ENCODE measurements at regions not wholly inside any gene's neighbourhood (a gene's known extent, or its start where the extent isn't known, plus 50 kb on each side); places are given as distances from the start of the nearest gene placed in this dataset.
"Not testable (repeated sequence)": the region's sequence is repeated elsewhere in the genome, so short reads cannot be mapped to it uniquely, and the experiment has no call there.

DNA sequence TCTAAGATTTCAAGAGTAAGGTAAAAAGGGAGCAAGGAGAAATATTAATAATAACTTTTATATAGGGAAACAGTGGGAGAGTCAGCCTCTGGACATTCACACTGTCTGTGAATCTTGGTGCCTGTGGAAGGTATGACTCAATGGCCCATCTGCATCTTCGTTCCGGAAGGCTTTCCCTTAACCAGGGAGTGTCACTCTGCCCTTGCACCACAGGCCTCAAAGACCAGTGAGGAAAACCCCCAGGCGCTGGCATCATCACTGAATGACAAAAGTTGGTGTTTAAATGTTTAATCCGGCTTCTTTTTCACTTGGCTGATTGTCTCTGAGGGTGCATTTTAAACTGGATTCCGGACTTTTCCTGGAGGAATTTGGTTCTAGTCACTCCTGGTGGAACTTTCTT, 522.4 kb upstream of the TLE4 start:
- no peak for DNase-seq

DNA sequence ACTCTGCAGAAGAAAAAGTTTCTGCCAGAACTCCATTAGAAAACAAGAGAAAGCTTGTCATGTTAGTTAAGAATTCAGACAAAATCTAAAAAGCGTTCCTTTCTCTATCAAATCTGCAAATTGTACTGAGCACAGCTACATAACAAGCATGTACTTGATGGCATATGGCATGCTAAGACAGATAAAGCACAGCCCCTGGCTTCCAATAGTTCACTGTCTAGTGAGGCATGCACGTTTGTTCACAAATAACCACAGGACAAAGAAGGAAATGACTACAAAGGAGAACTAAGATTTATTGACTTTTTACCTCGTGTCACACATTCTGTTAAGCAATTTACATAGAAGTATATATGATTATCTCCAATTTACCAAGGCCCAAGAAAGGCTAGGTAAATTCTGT, 518.2 kb upstream of the TLE4 start:
- no peak for DNase-seq

DNA sequence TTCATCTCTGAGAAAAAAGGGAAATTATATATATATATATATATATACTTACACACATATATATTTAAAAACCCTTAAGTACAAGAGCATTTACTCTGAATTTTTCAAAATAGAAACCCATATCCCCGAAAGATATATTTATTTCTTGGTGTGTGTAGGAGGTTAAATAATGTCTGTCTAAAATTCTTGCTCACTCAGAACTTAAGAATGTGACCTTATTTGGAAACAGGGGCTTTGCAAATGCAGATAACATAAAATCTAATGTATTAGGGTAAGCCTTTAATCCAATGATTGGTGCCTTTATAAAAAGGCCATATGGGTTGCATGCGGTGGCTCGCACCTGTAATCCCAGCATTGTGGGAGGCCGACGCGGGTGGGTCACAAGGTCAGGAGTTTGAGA, 517.3 kb upstream of the TLE4 start:
- DNase-seq = no peak

DNA sequence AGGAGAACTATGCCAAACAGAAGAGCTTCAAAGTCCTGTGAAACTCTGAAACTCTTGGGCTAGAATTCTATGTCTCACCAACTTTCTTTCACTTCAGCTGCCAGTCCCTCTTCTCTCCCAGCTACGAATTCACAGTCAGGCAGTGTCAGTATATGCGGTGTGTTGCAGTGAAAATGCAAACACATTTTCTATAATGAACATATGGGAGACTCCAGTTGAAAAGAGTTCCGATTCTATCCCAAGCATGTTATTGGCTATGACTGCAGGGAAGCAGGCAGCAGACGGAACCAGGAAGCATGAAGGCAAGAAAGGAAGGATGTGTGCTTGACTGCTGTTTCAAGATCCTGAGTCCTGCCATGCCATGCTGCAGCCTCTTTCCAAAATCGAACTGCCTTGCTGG, 515.7 kb upstream of the TLE4 start:
- DNase-seq = no peak

DNA sequence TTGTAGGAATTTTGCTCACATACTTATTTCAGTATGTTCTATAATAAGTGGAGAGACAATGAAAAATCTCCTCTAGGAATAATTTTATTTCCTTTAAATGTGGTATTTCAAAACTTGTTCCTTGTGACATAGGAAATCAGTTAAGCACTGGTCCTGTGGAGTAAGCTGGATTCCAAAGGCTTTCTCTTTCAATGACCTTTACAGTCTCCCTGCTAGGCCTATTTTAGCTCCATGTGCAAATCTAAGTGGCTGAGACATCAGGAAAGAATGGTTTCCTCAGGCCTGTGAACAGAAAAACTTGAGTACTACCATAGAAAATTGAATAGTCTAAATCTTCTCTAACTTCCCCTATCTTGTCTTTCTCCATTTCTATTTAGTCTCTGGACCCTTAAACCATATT, 514.2 kb upstream of the TLE4 start:
- no peak for DNase-seq

DNA sequence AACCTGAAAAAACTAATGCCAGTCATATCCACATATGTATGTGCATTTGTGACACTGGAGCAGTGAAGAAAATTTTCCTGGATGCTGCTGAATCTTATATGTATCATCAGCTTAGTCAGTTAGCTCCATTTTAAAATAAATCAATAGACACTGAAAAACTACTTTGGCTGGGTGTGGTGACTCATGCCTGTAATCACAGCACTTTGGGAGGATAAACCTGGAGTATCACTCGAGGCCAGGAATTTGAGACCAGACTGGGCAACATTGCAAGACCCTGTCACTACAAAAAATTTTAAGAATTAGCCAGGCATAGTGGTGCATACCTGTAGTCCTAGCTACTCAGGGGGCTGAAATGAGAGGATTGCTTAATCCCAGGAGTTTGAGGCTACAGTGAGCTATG, 511.0 kb upstream of the TLE4 start:
- no peak for DNase-seq

DNA sequence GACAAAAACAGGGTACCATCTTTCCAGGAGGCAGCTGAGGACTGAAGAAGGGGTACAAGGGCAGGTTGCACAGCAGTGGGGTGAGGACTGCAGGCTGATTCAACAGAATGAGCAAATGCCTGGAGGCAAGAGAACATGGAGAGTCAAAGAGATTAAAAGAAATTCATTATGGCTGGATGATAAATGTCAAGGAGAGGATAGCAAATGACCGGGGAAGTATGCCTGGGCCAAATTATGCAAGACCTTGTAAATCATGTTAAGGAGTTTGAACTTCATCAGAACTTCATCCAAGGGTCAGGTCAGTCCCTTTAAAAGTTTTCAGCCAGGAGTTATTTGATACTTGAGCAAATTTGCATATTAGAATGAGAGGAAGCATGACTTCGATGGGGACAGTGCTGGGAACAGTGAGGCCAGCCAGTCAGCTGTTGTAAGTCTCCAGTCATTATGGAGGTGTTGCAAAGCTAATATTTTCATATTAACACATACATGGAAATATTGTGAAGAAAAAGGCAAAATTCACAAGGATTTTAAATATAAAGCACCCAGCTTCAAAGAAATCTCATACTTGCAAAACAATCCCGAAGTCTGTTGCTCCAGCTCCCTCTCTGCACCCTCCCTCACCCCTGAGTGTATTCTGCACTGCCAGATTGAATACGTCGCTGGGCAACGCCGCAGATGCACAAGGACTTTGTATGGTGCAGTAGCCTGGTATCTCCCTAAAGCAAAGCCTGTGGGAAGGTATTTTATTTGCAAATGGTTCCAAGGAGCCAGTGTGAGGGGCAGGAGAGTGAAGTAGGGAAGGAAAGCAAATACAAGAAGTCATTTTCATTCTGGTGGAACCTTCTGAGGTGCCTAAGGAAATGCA, 509.8 kb upstream of the TLE4 start:
- DNase-seq = no peak

DNA sequence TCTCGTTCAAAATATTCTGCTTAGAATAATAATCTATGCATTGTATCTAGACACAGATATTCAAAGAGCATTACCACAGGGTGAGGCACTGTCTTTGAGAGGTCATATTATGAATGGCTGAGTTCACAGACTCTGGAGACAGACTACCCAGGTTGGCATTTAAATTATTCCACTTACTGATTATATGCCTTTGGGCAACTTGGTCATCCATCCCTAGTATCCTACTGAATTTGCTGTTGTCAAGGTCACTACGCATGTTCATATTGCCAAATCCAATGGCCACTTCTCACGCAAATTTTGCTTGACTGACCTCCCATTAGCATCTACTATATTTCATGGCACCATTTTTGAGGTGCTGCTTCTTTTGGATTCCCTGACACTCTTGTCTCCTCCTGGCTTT, 498.6 kb upstream of the TLE4 start:
- DNase-seq = no peak

DNA sequence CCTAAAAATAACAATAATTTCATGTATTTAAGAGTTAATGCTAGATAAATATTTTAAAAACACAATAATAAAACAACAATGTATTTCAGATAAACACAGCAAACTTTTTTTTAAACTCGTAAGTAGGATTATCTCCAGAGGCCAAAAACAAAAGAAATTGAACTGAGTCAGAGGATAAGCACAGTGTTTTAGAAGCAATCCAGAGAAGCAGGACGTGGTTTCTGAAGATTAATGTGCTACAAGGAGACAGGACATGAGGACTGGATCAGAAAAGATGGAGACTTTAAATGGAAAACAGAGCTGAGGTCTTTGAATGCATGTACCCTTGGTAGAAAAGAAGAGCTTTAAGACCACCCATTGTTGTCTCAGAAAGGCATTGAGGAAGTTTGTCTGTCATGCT, 491.2 kb upstream of the TLE4 start:
- DNase-seq = no peak

DNA sequence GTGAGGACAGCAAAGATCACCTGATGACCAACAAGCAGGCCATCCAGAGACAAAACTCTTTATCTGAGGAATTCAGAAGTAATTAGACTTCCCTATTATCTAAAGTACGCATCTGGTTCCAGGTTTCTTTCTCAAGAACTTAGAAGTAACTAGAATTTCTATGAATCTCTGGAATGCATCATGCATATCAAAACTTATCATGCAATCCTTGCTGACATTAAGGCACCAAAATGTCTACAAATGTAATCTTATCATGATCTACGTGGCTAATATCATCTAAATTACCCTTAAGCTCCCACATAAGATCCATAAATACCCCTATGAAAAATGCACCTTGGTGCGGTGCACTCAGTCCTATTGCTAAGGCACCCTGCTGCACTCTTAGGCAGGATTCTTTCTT, 488.1 kb upstream of the TLE4 start:
- DNase-seq = no peak

DNA sequence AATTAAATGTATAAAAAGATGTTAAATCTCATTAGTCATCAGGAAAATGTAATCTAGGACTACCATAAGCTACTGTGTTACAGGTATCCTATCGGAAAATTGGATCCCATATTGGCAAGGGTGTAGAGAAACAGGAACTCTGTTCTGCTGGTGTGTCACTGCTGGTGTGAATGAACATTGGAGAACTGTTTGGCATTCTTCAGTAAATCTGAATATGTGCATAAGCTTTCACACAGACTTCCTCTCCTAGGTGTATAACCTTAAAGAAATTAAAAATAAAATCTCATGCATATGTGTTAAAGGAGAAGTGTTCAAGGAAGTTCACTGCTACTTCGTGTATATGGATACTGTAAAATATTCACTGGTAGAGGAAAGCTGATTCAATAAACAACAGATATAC, 484.6 kb upstream of the TLE4 start:
- no peak for DNase-seq

DNA sequence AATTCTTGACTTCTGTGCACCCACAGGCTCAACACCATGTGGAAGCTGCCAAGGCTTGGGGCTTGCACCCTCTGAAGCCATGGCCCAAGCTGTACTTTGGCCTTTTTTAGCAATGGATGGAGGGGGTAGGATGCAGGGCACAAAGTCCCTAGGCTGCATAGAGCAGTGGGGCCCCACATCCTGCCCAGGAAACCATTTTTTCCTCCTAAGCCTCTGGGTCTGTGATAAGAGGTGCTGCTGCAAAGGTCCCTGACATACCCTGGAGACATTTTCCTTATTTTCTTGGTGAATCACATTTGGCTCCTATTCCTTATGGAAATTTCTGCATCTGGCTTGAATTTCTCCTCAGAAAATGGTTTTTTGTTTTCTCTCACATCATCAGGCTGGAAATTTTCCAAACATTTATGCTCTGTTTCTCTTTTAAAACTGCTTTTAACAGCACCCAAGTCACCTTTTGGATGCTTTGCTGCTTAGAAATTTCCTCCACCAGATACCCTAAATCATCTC, 482.7 kb upstream of the TLE4 start:
- DNase-seq = no peak

DNA sequence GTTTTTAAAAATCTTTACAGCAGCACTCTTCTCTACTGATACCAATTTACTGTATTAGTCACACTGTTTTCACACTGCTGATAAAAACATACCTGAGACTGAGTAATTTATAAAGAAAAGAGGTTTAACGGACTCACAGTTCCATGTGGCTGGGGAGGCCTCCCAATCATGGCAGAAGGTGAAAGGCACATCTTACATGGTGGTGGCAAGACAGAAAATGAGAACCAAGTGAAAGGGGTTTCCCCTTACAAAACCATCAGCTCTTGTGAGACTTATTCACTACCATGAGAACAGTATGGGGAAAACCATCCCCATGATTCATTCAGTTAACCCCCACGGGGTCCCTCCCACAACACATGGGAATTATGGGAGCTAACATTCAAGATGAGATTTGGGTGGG, 481.9 kb upstream of the TLE4 start:
- DNase-seq = peak; percentile 1

DNA sequence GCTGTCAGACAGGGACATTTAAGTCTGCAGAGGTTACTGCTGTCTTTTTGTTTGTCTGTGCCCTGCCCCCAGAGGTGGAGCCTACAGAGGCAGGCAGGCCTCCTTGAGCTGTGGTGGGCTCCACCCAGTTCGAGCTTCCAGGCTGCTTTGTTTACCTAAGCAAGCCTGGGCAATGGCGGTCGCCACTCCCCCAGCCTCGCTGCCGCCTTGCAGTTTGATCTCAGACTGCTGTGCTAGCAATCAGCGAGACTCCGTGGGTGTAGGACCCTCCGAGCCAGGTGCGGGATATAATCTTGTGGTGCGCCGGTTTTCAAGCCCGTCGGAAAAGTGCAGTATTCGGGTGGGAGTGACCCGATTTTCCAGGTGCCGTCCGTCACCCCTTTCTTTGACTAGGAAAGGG, 468.5 kb upstream of the TLE4 start:
- not testable (repeated sequence) for DNase-seq

DNA sequence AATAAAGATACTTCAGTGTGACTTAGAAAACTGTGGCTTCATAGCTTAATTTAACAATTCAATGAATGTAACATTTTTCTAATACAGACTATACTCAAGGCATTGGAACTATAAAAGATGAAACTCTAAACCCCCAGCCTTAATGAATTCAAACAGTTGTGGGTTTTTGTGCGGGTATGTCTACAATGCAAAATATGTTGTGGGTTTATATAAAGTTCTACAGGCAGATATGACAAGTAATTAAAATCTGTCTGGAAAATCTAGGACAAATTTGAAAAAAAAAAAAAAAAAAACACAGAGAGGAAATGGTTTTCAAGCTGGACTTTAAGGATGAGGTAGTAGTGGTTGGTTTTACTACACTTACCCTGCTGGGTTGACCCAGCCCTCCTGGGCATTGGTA, 467.5 kb upstream of the TLE4 start:
- no peak for DNase-seq

DNA sequence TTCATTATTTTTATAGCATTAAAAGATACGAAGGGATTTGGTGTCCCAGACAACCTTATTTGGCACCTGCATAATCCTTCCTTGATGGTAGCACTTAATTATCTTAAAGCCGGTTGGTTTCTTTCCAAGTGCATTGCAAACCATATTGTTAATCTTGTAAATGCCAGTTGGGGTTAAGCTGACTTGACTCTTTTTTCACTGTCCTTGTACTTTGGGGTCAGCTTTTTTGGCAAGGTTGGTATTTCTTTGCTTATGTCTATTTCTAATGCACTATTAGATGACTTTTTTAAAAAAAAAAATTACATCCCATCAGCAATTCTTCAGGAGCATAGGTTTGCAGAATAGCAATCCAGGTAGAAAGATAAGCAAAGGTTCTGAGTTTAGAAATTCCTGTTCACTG, 466.8 kb upstream of the TLE4 start:
- DNase-seq = no peak

DNA sequence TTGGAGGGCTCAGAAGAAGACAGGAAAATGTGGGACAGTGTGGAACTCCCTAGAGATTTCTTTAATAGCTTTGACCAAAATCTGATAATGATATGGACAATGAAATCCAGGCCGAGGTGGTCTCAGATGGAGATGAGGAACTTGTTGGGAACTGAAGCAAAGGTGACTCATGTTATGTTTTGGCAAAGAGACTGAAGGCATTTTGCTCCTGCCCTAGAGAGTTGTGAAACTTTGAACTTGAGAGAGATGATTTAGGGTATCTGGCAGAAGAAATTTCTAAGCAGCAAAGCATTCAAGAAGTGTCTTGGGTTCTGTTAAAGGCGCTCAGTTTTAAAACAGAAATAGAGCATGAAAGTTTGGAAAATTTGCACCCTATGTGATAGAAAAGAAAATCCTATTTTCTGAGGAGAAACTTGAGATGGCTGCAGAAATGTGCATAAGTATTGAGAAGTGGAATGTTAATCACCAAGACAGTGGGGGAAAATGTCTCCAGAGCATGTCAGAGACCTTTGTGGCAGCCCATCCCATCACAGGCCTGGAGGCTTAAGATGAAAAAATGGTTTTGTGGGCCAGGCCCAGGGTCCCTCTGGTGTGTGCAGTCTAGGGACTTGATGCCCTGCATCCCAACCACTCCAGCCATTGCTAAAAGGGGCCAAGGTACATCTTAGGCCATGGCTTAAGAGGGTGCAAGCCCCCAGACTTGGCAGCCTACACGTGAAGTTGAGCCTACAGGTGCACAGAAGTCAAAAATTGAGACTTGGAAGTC, 463.7 kb upstream of the TLE4 start:
- no peak for DNase-seq

DNA sequence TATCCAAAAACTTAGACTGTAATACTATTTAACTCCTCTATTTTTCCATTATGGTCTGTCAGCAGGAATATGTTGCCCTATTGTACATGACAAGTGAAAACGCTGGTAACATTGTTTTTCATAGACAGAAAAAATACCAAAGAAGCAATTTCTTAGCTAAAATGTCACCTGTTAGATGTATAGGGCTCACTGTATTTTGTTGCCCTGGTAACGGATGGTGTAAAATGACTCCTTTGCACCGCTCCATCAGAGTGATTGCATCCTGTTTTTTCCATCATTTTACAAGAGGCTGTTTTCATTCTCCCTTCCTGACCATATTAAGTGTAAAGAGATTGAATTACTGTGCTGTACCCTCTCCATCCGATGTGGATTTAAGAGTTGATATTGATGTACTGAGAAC, 460.1 kb upstream of the TLE4 start:
- DNase-seq = no peak

DNA sequence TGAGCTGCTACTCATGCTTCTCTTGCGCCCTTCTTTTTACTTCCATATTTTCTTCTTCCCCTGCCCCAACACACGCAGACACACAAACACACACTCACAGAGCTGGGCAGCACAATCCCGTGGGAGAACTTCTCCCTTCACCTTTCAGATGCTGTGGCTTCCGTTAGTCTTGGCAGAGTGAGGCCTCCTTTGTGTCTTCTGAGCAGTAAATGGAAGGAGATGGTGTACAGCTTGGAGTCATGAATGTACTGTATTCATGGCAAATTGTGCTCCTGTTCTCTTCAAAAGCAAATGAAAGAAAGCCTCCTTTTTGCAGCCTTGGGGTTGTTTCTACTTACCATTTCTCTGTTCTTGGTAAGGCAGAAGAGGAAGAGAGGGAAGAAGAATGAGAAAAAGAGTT, 456.6 kb upstream of the TLE4 start:
- no peak for DNase-seq

DNA sequence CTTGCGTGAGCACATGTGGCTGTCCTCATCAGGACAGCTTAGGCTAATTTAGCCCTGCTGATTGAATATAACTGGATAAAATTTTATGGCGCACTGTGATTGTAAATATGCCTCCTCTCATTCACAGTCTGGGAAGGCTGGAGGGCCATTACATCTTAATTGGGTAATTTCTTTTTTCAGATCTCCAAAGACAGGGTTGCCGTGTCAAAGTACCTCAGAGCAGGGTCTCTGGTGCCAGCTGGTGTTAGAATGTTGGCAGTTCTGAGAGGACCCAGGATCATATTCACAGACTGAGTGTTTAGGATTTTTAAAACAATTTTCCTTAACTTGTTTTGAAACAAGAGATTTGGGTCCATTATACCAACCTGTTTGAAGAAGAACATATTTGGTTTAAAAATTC, 455.7 kb upstream of the TLE4 start:
- no peak for DNase-seq

DNA sequence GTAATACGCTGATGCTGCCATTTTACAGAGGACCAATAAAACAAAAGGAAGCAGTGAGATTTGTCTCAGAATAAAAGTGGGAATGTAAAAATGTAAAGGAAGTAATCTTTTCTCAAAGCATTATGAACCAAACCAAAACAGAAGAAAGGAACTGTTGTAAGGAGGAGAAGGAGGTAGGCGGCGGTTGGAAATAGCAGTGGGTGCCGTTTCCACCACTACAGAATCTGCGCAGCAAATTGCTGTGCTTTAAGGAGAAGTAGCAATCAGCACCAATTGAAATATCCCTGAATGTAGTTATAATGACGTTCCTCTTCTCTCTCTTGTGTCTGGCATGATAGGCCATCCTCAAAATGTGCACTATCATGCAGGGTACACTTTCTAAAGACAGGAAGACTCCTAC, 455.1 kb upstream of the TLE4 start:
- no peak for DNase-seq

DNA sequence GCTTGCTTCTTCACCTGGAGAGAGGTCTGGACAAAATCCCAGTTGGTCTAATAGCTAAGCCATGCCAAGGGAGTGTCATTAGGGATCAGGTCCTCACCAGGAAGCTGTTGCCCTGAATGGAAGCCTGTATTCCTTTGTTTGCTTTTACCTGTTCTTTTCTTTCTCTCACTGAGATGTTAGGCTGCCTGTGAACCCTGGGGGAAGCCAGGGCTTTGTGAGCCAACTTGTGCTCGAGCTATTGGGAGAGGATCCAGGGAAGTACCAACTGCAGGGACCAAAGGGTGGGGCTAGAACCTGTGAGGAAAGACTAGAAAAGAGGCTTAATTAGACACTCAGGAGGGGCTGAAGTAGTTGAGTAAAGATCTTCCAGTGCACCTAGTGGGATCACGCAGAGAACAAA, 451.2 kb upstream of the TLE4 start:
- DNase-seq = no peak

DNA sequence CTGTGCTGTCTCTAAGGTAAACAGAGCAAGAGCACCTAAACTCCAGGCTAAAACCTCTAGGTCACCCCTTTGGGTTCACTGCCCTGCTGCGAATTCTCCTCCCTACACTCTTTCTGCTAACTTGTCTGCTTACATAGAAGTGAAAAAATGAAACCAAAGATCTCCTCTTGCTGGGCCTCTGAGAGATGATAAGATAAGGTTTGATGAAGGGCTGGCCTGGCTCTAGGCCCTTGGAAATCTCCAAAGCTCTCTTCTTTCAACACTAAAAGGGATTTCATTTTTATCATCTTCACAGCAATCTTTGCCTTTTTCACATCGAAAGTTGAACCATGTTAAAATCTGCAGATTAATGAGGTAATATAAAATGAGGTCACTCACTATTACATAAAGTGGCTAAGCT, 450.8 kb upstream of the TLE4 start:
- no peak for DNase-seq

DNA sequence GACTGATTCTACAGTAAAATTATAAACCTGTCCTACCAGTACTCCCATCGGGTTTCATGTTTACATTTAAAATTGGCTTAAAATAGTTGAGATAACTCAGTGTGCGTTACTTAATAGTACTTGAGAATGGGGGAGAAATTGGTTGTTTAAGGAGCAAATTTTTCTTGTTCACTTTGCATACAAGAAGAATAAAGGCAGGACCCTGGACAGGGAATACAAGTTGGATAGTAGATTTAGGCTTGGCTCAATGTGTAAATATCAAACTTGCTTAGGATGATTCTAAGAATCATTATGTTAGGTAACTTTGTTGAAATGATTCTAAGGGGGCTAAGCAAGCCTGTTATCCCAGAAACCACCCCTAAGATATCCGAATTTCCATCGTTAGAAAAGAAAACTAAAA, 448.4 kb upstream of the TLE4 start:
- no peak for DNase-seq

DNA sequence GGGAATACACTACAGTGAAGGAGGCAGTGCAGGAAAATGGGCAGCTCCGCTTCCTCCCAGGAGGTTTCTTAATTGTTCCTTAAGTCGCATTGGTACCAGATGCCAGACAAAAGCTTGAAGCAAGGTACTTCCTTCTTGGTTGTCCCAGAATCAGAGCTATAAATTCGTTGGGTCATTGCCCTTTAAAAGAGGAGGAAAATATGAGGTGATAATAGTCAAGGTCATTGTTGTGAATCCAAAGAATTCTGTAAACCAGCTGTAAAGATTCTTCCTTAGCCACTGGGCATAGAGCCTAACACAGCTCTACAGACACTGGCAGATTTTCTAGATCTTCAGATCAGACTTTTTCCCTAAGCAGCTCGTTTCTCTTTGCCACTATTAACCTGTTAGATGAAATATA, 444.1 kb upstream of the TLE4 start:
- no peak for DNase-seq

All from suppressor macrophage treated with lipopolysaccharide for 4 hours (primary cell).